OCI-LY3 (cell line): ENCODE measurements at regions not wholly inside any gene's neighbourhood (a gene's known extent, or its start where the extent isn't known, plus 50 kb on each side); places are given as distances from the start of the nearest gene placed in this dataset.

Source experiments
- H2AFZ ChIP-seq: fragments of 200-600, 300-600 bp; shearing (Covaris generic); 2 replicates; pipeline ENCODE4 v1.6.0; 2014; ENCODE audit warnings: antibody characterized with exemption, low read depth, low read length
- H3K27ac ChIP-seq: fragments of 200-600, 300-600 bp; sonication (generic); 2 replicates; pipeline ENCODE4 v1.5.1; 2014; ENCODE audit warnings: mild to moderate bottlenecking, low read length, moderate library complexity, mixed read lengths
- H3K27me3 ChIP-seq: fragments of 200-600, 300-600 bp; sonication (generic); 2 replicates; pipeline ENCODE4 v1.6.1; 2014; ENCODE audit warnings: low read depth, low read length, mixed read lengths
- H3K36me3 ChIP-seq: fragments of 200-600, 300-600 bp; sonication (generic); replicated peaks from 2 replicates; pipeline ENCODE3; 2014; ENCODE audit warnings: low read depth, low read length, mixed read lengths
- H3K4me1 ChIP-seq: fragments of 300-600, 200-600 bp; sonication (generic); 2 replicates; pipeline ENCODE4 v1.6.1; 2014; ENCODE audit warnings: low read length, mixed read lengths
- H3K4me2 ChIP-seq: fragments of 200-600, 300-600 bp; sonication (generic); 2 replicates; pipeline ENCODE4 v1.6.1; 2014; ENCODE audit warnings: low read length, mixed read lengths
- H3K4me3 ChIP-seq: fragments of 300-600, 200-600 bp; sonication (generic); 2 replicates; pipeline ENCODE4 v1.5.1; 2014; ENCODE audit warnings: antibody characterized with exemption, mild to moderate bottlenecking, low read length, moderate library complexity
- H3K79me2 ChIP-seq: fragments of 300-600, 200-600 bp; shearing (Covaris generic); 2 replicates; pipeline ENCODE4 v1.6.1; 2014; ENCODE audit warnings: mild to moderate bottlenecking, low read length, mixed read lengths
- H3K9ac ChIP-seq: fragments of 300-600, 200-600 bp; shearing (Covaris generic); 2 replicates; pipeline ENCODE4 v1.6.0; 2014; ENCODE audit warnings: mild to moderate bottlenecking, low read length, moderate library complexity
- H3K9me3 ChIP-seq: fragments of 200-600, 300-600 bp; shearing (Covaris generic); 2 replicates; pipeline ENCODE4 v1.6.1; 2014; ENCODE audit warnings: low read length, mixed read lengths; ENCODE audit not compliant: insufficient read depth
- H4K20me1 ChIP-seq: fragments of 200-600, 300-600 bp; sonication (generic); 2 replicates; pipeline ENCODE4 v1.6.1; 2016; ENCODE audit warnings: low read length, mixed read lengths; ENCODE audit not compliant: insufficient read depth
- CTCF ChIP-seq: fragments of 200-600, 300-600 bp; sonication (generic); IDR thresholded peaks from 2 replicates; pipeline ENCODE4 v1.5.1; 2014; ENCODE audit warnings: antibody characterized with exemption, low read length, low read depth
- EZH2phosphoT487 ChIP-seq: fragments of 200-600 bp; shearing (Covaris generic); IDR thresholded peaks from 2 replicates; pipeline ENCODE4 v1.6.1; 2018; ENCODE audit warnings: antibody characterized with exemption, mixed run types, low read depth

GRCh38 chr10:118944959-118945633 is 84.4 kb upstream of the NANOS1 start:
- H3K27ac ChIP-seq = no peak overlapping the region
- H3K4me3 ChIP-seq = no peak overlapping the region
- H3K9me3 ChIP-seq = no peaks in the 10 kb centered on the region
- H3K27me3 ChIP-seq = no peaks in the 10 kb centered on the region; the same call in 1 of the 2 replicates
- no peaks in the 10 kb centered on the region for H3K4me1 ChIP-seq
- no peak overlapping the region for H3K9ac ChIP-seq
- no peak overlapping the region for H2AFZ ChIP-seq
- no peaks in the 10 kb centered on the region for H3K79me2 ChIP-seq
- TF ChIP-seq EZH2phosphoT487 (no peak), CTCF (no peak)
- no peaks in the 10 kb centered on the region for H4K20me1 ChIP-seq
- no peaks in the 10 kb centered on the region for H3K36me3 ChIP-seq
- H3K4me2 ChIP-seq = no peak overlapping the region

GRCh38 chr10:118948786-118949185 is 80.7 kb upstream of the NANOS1 start:
- Histone ChIP-seq H3K36me3 (no peaks in the 10 kb centered on the region), H3K4me3 (no peak overlapping the region), H4K20me1 (no peaks in the 10 kb centered on the region), H3K27me3 (no peaks in the 10 kb centered on the region; the same call in 1 of the 2 replicates), H3K4me1 (no peaks in the 10 kb centered on the region), H3K4me2 (no peak overlapping the region), H3K9me3 (no peaks in the 10 kb centered on the region), H3K9ac (no peak overlapping the region), H3K79me2 (no peaks in the 10 kb centered on the region), H3K27ac (no peak overlapping the region), H2AFZ (no peak overlapping the region)
- no peak for TF ChIP-seq EZH2phosphoT487
- TF ChIP-seq CTCF = no peak

DNA sequence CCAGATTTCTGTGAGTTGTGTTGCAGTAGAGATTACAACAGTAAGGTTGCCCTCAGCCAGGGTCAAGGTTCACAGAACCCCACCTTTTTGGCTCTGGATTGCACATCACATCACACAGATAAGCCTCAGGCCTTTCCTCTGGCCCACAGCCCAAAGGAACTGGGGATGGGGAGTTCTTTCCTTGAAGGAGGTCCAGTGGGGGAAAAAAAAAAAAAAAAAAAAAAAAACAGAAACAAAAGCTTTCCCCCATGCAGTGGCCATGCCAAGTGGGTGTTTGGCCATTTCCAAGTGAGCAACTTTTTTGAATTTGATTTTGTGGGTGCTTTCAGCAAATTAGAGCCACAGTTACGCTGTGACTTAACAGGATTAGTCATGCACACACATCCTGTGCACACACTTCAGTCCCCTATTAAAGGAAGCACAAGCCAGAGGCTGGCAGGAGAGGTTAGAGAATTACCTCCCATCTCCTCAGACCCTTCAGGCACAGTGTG is 79.3 kb upstream of the NANOS1 start:
- Histone ChIP-seq H3K27ac (no peak overlapping the region), H2AFZ (no peak overlapping the region), H4K20me1 (no peaks in the 10 kb centered on the region), H3K27me3 (no peaks in the 10 kb centered on the region), H3K4me3 (no peak overlapping the region), H3K9ac (no peak overlapping the region), H3K4me2 (no peak overlapping the region), H3K9me3 (no peaks in the 10 kb centered on the region), H3K36me3 (no peaks in the 10 kb centered on the region), H3K4me1 (no peaks in the 10 kb centered on the region), H3K79me2 (no peaks in the 10 kb centered on the region)
- no peak for TF ChIP-seq EZH2phosphoT487
- TF ChIP-seq CTCF = no peak

DNA sequence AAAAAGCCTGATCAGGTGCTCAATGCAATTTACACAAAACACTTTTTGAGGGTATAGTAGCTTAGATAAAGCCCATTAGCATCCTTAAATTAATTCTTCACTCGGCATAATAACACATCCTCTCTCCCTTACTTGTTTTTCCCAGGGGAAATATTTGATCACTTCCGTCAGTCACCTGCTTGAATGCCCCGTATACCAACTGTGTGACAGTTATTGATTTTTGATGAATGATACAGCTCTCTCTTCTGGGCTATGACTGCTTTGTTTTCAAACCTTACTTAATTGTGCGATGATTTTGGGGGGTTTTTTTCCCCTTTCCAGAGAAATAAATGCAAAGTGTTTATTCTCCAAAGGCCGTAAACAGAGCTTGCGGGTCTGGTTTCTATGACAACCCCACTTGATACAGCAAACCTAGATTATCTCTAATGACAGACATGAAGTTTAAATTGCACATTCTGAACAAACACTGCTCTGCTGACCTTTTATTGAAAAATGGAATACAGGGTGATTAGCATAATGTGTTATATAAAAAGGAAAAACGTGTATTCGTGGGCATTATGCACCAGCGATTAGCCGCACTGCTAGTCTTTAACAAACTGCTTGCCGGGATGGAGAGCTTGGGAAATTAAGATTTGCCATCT is 78.4 kb upstream of the NANOS1 start:
- Histone ChIP-seq H4K20me1 (no peaks in the 10 kb centered on the region), H3K9ac (no peak overlapping the region), H3K4me2 (no peak overlapping the region), H3K79me2 (no peaks in the 10 kb centered on the region), H3K36me3 (no peaks in the 10 kb centered on the region), H3K9me3 (no peaks in the 10 kb centered on the region), H2AFZ (no peak overlapping the region), H3K4me1 (0 out of 2 replicates have a peak, but pooled peaks cover 2% of the 10 kb centered on the region), H3K27ac (no peak overlapping the region), H3K4me3 (no peak overlapping the region), H3K27me3 (no peaks in the 10 kb centered on the region)
- TF ChIP-seq EZH2phosphoT487 (no peak), CTCF (no peak)
